ENCODE measurements at regions not wholly inside any gene's neighbourhood (a gene's known extent, or its start where the extent isn't known, plus 50 kb on each side); places are given as distances from the start of the nearest gene placed in this dataset.

DNA sequence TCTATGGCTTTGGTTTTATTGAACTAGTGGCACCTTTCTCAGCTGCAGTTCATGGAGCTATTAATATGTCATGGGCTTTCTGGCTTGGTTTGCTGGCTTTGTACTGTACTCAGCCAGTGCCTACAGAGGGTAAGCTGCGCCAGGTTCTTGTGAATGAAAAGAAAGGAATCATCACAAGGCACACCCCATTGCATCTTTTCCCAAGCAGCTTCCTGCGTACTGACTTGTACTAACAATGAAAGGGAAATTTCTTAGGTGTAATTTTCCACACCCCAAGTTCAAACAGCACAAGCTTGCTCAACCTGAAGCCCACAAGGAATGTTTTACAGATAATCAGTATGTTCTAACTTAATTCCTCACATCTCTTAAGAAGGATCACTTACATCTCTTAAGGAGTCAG lies 78.0 kb upstream of the TNFSF18 start:
- no peak for DNase-seq (ENCODE audit: low read depth in 2 of 2)

DNA sequence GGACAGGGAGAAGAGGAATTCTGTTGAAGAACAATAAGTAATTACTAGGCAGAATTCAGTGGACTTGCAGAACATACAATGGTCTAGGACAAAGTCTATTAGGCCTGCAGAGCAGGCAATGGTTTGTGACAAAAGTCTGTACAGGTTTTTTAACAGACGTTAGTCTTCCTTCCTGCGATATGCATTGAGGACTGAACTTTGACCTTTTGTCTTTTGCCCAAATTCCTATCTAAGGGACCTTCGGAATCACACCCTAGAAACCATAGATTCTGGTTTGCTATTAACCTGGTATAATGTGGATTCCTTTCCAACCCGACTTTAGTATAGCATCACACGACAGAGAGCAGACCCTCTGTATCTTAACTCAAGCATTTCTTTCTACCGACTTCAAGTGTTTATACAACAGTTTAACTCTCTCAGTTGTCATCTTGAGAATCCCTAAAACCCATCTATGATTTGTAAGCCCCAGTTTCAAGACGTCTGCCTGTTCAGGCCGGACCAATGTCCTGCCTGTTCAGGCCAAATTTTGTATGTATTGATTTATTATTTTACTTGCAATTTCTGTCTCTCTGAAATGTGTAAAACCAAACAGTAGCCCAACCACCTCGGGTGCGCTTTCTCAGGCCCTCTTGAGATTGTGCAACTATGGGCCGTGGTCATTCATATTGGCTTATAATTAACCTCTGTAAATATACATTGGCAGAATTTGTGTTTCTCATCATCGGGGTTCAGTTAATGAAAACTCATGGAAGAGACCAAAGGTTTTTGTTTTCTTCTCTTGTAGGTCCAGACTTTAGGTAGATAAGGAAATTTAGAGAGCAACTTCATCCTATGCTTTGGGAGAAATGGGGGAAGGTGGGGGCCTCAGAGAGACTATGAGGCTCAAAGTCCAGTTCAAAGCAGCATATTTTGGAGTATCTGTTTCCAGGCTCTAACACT lies 76.9 kb upstream of the TNFSF18 start:
- DNase-seq (ENCODE audit: low read depth in 2 of 2) = no peak

DNA sequence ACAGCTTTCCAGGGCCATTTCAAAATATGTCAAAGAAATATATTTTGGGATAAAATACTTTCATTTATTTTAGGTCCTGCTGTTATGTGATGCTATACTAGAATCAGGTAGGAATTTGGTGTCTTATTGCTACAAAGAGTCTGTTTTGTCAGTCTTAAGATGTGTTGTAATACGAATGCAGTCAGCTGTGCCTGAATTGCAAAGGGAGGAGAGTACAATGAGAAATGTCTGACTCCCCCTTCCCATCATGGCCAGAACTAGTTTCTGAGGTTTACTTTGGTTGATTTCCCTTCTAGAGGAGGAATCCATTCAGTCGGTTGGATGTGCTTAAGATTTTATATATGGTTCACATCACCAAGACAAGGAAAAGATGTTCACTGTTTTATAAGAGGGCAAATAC lies 75.7 kb upstream of the TNFSF18 start:
- no peak for DNase-seq (ENCODE audit: low read depth in 2 of 2)

DNA sequence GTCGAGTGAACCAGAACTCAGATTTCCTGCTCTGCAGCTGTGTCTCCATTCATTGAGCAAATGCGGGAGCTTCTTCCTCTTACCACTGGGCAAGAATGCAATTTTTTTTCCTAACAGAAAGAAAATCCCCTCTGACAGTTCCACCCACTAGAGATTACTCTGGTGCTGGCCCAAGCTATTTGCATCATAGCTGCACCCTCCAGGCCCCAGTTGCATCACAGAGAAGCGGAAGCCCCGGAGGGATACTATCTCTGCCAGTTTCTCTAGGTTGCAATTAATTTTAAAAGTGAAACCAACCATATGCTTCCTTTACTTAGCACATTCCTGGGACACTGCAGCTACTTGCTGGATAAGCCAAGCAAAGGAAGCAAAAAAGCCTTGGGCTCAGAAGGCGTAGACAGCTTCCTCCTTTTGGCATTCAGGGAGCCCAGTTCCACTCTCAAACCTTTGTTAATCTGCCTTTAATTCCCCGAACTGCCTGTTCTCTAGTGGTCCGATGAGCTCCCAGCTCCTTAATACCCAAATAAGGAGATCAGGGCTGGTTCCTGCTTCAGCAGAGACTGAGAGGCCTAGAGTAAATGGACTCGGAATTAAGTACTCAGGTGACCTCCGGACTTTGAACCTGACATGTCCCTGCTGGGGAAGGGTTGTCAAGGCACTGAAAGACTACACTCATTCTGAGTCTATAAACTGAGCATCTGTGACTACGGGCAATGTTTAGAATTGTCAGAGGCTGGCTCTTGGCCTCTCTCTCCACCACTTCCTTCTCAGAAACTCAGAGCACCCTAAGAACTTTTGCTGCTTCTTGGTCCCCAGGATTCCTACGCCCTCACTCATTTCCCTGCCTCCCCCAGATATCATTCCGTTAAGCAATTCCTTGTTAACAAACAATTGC lies 72.5 kb upstream of the TNFSF18 start:
- peak in 1 of 2 donors; percentile 8 for DNase-seq (ENCODE audit: low read depth in 2 of 2)

DNA sequence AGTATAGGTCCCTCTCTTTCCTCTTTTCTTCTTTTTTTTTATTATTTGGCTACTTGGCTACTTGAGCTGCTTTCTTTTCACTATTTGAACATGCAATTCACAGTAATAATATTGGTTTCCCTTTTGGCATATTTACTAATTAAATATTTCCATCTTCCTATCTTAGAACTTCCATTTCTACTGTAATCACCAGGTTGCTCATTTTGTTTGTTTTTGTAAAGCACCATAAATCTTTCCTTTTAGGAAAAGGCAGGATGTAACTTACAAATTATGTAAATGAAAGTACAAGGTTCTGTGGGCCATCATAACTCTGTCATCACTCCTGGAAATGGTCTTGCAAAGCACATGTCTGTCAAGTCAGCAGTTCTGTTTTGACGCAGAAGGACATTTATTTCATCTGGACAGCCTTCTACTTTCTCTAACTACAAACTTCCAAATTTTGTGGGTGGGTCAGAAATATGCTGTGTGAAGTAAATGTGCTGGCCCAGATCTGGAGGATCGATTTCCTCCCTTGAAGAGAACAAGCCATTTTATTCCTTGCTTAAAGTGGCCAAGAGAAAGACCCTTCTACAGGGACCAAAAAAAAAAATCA lies 71.7 kb upstream of the TNFSF18 start:
- DNase-seq (ENCODE audit: low read depth in 2 of 2) = no peak

DNA sequence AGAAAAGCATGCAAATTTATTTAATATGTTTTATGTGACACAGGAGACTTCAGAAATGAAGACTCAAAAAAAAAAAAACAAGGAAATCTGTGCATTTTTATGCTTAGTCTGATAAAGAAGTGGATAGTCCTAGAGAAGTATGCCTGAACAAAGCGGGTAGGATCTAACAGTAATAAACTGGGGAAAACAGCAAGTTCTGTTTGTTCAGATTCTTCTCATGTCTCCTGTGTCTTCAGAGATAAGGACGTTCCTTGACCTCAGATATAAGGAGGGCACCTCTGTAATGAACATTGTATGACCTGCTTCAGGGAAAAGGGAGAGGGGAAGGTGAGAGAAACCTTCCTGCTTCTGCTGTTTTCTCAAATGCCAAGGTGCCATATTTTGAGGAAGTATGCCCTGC lies 67.7 kb upstream of the TNFSF18 start:
- no peak for DNase-seq (ENCODE audit: low read depth in 2 of 2)

DNA sequence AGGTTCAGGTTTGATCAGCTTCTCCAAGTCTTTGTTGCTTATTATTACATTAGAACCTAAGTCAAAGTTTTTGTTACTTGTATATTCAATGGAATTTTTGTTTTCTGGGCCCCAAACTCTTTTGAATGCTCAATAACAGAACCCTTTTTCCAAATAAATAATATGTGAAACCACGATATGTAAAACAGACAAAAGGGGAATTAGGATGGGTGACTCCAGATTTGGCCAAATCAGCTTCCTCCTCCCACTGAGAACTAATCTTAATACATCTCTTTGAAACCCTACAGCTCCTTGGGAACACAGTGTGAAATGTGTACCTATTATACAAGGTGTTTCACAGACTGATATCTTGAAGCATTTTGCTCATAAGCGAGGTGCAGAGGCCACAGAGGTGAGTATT lies 67.0 kb upstream of the TNFSF18 start:
- no peak for DNase-seq (ENCODE audit: low read depth in 2 of 2)

DNA sequence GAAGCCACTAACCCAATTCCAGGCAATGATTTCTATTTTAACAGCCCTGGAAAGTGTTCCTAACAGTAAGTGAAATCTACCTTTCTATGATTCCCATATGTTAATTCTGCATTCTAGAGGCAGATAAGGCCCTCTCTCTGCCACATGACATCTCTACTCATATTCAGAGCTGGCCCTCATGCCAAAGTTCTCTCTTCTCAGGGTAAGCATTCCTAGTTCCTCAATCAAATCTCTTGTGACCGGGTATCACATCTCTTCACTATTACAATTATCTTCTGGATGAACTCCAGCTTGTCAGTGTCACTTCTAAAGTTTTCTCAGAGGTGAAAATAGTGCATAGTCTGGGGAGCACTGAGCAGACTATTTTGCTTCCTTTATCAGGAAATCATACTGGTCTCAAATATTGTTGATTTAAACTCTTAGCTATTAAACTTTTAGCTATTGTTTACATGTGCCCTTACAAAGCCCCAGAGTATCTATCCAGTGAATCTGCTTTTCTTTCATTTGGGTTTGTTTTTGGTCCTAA lies 66.4 kb upstream of the TNFSF18 start:
- DNase-seq (ENCODE audit: low read depth in 2 of 2) = no peak

DNA sequence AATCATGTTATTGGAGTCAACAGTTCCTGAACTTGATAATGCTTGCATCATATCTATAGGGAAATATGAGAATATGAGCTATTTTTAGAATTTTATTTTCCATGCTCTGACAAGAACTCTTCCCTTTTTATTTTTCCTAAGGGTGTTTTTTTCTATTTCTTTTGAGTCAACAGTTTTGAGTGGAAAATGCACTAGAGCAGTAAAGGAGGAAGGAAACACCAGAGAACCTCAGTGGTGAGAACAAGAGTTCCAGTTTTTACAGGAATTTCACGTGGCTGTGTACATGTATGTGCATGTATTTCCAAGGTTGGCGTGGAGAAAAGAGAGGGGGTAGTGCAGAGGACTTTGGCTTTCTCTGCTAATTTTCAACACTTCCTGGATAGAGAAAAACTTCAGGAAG lies 63.6 kb upstream of the TNFSF18 start:
- no peak for DNase-seq (ENCODE audit: low read depth in 2 of 2)

DNA sequence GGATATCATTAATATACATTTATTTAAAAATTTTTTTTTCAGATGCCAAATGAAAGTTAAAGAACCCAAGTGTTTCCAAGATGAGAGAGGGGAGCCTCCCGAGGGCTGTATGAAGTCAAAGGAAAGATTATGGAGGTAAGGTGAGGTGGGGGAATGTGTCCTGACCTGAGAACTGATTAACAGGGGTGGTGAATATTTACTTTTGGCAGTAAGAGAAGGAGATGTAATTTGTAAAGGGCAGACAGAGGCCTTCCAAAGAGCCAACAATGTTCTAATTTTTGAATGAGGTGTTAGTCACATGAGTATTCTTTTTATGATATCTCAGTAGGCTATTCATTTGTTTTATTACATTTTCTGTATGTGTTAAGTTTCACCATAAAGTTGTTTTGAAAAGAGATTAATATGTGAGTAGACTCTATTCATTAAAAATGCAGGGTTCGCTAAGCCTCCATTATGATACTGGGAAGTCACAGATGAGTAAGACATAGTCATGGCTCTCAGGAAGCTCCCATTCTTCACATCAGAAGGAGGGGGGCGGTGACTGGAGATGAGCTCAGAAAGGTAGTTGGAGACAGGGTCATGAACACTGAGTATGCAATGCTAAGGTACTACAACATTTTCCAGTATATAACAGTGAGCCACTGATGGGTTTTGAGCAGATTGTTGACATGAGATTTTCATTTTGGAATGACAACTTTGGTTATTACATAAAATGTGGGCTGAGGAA lies 62.4 kb upstream of the TNFSF18 start:
- DNase-seq (ENCODE audit: low read depth in 2 of 2) = no peak

DNA sequence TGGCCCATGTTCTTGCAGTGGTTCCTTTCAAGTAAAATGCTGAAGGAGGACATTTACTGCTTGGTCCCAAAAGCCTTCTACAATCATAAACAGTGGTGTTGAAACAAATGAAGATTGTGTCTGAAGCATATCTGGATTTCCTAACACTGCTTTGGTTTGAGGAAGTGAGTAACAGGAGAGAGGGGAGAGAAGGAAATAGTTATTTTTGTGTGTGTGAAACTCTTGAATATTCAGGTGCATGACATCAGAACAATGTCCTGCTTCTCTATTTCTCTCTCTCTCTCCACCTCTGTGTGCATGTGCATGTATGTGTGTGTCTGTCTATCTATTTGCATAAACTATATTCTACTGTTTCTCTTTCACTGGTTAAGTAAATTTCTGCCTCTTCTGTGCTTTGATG lies 61.4 kb upstream of the TNFSF18 start:
- no peak for DNase-seq (ENCODE audit: low read depth in 2 of 2)

DNA sequence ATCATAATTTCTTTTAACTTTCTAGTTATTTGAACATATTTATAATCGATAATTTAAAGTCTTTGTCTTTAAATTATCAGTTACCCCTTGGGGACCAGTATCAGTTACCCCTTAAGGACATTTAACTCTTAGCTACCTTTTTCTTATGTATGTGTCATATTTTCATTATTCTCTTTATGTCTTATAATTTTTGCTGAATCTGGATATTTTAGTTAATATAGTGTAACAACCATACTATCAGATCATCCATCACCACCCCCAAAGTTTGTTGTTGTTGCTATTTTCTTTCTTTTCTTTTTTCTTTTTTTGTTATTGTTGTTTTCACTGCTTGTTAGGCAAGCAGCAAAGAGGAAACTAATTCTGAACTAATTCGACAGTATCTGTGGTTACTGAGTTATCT lies 57.0 kb upstream of the TNFSF18 start:
- DNase-seq (ENCODE audit: low read depth in 2 of 2) = no peak

DNA sequence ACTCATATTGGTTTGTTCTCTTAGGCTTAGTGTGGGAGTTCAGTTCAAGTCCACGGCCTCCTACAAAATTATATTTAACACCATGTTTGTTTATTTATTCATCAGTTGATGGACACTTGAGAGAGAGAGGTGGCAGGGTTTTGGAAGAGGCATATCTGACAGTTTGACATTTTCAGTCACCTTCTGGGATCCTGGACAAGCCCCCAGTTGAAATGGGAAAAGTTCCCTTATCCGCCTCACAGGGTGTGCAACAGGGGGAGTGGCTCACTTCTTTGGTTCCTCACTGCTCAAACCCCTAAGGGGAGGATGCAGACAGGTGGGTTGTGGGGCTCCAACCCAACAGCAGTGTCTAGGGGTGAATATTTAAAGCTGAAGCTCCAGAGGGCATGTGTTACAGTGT lies 52.3 kb upstream of the TNFSF18 start:
- DNase-seq (ENCODE audit: low read depth in 2 of 2) = no peak

DNA sequence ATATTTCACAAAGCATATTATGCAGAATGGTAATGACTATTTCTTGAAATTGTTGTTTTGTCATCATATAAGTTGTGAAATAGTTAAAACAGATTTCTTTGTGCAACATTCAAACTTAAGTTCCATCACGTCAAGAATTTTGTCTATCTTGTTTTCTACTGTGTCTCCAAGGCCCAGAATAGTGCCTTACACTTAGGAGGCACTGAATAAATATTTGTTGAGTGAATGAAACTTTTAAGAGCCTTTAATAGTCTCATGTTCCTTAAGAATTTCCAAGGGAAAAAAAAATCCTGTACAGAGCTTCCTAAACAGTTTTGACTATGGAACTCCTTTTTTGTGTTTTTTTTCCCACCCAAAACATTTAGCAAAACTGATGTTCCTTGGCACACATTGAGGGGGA lies 50.8 kb upstream of the TNFSF18 start:
- no peak for DNase-seq (ENCODE audit: low read depth in 2 of 2)

DNA sequence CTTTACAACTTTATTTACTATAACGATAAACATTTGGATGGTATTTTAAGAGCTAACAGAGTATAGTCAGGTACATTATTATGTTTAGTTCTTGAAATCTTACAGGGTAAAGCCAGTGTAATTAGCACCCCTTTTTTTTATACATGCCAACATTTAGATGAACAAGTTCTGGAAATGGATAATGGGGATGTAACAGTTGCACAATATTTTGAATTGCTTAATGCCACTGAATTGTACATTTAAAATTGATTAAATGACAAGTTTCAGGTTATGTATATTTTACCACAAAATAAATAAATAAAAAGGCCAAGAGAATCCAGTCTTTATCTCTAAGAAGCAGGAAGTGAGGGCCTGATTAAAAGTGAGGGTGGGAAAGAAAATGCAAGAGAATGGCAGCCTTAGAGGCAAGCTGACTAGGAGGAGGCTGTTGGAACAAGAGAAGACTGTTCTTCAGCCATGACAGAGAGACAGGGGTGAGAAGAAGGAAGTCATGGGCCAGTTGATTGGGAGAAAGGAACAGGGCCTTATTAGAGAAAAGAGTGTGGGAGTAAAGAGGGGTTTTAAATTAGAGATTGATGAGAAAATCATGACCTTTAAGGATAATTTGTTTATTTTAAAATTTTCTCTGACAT lies 49.9 kb upstream of the TNFSF18 start:
- DNase-seq (ENCODE audit: low read depth in 2 of 2) = no peak
